Retina (tissue), 1 donor: ENCODE measurements at regions not wholly inside any gene's neighbourhood (a gene's known extent, or its start where the extent isn't known, plus 50 kb on each side); places are given as distances from the start of the nearest gene placed in this dataset.

Experiments
- DNase-seq: peaks from one replicate; pipeline ENCODE4 v3.0.0-alpha.2; 2016

GRCh38 chr1:94325377-94326302 lies 88.3 kb upstream of the ARHGAP29 start:
- no peak for DNase-seq

- DNase-seq: no peak
Measured at GRCh38 chr1:94324178-94324544, 86.8 kb upstream of the ARHGAP29 start.

- no peak for DNase-seq
Measured at GRCh38 chr1:94323311-94324177, 86.2 kb upstream of the ARHGAP29 start.

GRCh38 chr1:94322696-94323095 lies 85.3 kb upstream of the ARHGAP29 start:
- DNase-seq: no peak

GRCh38 chr1:94321662-94322061 lies 84.3 kb upstream of the ARHGAP29 start:
- DNase-seq: no peak

GRCh38 chr1:94319319-94320102 lies 82.1 kb upstream of the ARHGAP29 start:
- no peak for DNase-seq

- no peak for DNase-seq
Measured at GRCh38 chr1:94318505-94319030, 81.2 kb upstream of the ARHGAP29 start.

- DNase-seq: no peak
Measured at GRCh38 chr1:94317790-94318188, 80.4 kb upstream of the ARHGAP29 start.

GRCh38 chr1:94316836-94317789 lies 79.7 kb upstream of the ARHGAP29 start:
- no peak for DNase-seq

GRCh38 chr1:94316183-94316582 lies 78.8 kb upstream of the ARHGAP29 start:
- DNase-seq: no peak

- DNase-seq: no peak
Measured at GRCh38 chr1:94315552-94316116, 78.2 kb upstream of the ARHGAP29 start.

- no peak for DNase-seq
Measured at GRCh38 chr1:94314222-94314858, 77.0 kb upstream of the ARHGAP29 start.

- DNase-seq: no peak
Measured at GRCh38 chr1:94310570-94311270, 73.3 kb upstream of the ARHGAP29 start.

- DNase-seq: no peak
Measured at GRCh38 chr1:94309829-94310569, 72.6 kb upstream of the ARHGAP29 start.

GRCh38 chr1:94309216-94309615 lies 71.8 kb upstream of the ARHGAP29 start:
- DNase-seq: no peak

- DNase-seq: no peak
Measured at GRCh38 chr1:94306521-94306920, 69.1 kb upstream of the ARHGAP29 start.

GRCh38 chr1:94305704-94306103 lies 68.3 kb upstream of the ARHGAP29 start:
- no peak for DNase-seq

GRCh38 chr1:94304553-94304952 lies 67.2 kb upstream of the ARHGAP29 start:
- no peak for DNase-seq

GRCh38 chr1:94303005-94303404 lies 65.6 kb upstream of the ARHGAP29 start:
- DNase-seq: no peak
